ENCODE measurements at regions not wholly inside any gene's neighbourhood (a gene's known extent, or its start where the extent isn't known, plus 50 kb on each side); places are given as distances from the start of the nearest gene placed in this dataset.

DNA sequence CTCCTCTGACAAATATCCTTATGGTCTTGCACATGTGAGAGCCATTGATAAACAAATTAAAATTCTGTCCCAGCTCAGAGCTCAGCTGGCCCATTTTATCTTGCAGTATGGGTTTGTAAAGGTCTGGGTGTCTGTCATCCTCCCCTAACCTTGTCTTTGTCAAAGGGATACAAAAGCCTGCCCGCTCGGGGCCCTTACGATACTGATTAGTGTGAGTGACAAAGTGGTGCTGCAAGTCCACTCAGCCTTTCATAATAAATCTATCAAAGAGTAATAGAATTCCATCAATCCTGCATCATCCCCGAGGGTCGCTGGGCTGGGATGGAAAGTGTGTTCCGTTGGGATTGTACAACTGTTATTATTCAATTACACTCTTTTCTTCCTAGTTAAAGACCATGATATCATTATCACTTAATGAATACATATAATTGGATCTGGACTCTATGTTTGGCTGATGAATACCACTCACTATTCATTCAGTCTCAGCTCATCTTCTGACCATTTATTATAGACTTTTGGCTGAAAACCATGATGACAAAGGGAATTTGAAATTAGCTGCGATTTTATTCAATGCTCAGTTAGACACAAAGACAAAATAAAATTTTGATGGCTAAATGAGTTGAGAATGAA, 122.5 kb upstream of the FOXD3 start (continued):
- TF ChIP-seq, protein P1, sequence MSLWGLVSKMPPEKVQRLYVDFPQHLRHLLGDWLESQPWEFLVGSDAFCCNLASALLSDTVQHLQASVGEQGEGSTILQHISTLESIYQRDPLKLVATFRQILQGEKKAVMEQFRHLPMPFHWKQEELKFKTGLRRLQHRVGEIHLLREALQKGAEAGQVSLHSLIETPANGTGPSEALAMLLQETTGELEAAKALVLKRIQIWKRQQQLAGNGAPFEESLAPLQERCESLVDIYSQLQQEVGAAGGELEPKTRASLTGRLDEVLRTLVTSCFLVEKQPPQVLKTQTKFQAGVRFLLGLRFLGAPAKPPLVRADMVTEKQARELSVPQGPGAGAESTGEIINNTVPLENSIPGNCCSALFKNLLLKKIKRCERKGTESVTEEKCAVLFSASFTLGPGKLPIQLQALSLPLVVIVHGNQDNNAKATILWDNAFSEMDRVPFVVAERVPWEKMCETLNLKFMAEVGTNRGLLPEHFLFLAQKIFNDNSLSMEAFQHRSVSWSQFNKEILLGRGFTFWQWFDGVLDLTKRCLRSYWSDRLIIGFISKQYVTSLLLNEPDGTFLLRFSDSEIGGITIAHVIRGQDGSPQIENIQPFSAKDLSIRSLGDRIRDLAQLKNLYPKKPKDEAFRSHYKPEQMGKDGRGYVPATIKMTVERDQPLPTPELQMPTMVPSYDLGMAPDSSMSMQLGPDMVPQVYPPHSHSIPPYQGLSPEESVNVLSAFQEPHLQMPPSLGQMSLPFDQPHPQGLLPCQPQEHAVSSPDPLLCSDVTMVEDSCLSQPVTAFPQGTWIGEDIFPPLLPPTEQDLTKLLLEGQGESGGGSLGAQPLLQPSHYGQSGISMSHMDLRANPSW (CRISPR knock-in tag; IDR thresholded peaks at IDR 0.05), result no peak
- TF ChIP-seq SIN3A (IDR thresholded peaks at IDR 0.05; ENCODE audit: borderline replicate concordance in 2 of 2, control insufficient read depth in 1 of 2, low read depth in 2 of 2, low read length in 2 of 2) (no peak), ZNF561 (CRISPR knock-in tag; conservative IDR thresholded peaks at IDR 0.05) (no peak), ZC3H11A (IDR thresholded peaks at IDR 0.05; ENCODE audit: low read depth, low read length) (no peak)
- TF ChIP-seq, protein P2, sequence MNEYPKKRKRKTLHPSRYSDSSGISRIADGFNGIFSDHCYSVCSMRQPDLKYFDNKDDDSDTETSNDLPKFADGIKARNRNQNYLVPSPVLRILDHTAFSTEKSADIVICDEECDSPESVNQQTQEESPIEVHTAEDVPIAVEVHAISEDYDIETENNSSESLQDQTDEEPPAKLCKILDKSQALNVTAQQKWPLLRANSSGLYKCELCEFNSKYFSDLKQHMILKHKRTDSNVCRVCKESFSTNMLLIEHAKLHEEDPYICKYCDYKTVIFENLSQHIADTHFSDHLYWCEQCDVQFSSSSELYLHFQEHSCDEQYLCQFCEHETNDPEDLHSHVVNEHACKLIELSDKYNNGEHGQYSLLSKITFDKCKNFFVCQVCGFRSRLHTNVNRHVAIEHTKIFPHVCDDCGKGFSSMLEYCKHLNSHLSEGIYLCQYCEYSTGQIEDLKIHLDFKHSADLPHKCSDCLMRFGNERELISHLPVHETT (CRISPR knock-in tag; conservative IDR thresholded peaks at IDR 0.05 in 1 of 2, IDR thresholded peaks at IDR 0.05 in 1 of 2), result no peak

DNA sequence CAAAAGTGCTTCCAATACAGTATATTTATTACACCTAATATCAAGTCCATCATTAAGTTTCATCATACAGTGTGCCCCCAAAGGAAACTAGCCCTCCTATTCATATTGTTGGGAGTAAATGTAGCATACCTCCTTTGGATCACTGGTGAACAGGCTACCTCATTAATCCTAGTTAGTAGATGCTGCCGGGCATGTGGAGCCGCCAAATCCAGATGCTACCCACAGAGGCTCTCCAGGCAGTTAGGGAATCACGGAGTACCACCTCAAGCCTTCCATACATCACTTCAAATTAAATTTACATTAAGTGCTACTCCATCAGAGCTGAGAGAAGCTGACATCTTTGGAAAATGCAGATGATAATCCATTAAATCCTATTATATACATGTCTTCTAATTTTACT, 121.7 kb upstream of the FOXD3 start:
- in situ Hi-C loops (cut with MboI) (no loop called here), intact Hi-C loops (cut with micrococcal nuclease) (no loop called here)
- Histone ChIP-seq H3K9ac (ENCODE audit: insufficient read depth in 1 of 2, low read depth in 2 of 2, low read length in 2 of 2) (no peak overlapping the region), H3K9me3 (replicated peaks; ENCODE audit: control insufficient read depth, insufficient read depth, low read depth, low read length) (no peaks in the 10 kb centered on the region), H3K4me2 (ENCODE audit: insufficient read depth, low read length) (no peak overlapping the region), H4K20me1 (replicated peaks; ENCODE audit: control insufficient read depth, insufficient read depth, low read length) (no peaks in the 10 kb centered on the region), H2AFZ (ENCODE audit: low read depth, low read length) (no peak overlapping the region), H3K27me3 (ENCODE audit: control insufficient read depth in 2 of 2, insufficient read depth in 2 of 2, low read length in 2 of 2) (peaks cover 2 to 9% of the 10 kb centered on the region in 2 experiments; a peak in 1 of 5 replicates), H3K9me1 (ENCODE audit: control insufficient read depth, insufficient read depth, low read length) (no peaks in the 10 kb centered on the region), H3K36me3 (ENCODE audit: control insufficient read depth, insufficient read depth, low read length) (no peaks in the 10 kb centered on the region), H3K79me2 (ENCODE audit: control insufficient read depth, insufficient read depth, low read length) (no peaks in the 10 kb centered on the region), H3K27ac (ENCODE audit: extremely low read depth, low read depth, low read length) (no peak overlapping the region), H3K4me1 (replicated peaks in 1 of 2; ENCODE audit: control insufficient read depth in 2 of 2, insufficient read depth in 2 of 2, low read length in 2 of 2) (no peaks in the 10 kb centered on the region), H3K4me3 (no peak overlapping the region)
- BruUV-seq (replicated peaks), result no TSS peak
- WGBS (ENCODE audit: insufficient coverage, low coverage, missing lambda C conversion rate), result 4% methylated on average over 3 of the region's 3 CpGs
- DNase-seq (ENCODE audit: extremely low read depth in 1 of 4, low spot score in 3 of 4) (no peak), FAIRE-seq (no peak), ATAC-seq (no peak)
- ChIA-PET POLR2A (no interaction called here), CTCF (ENCODE audit: low intra/inter-chr PET ratio) (interaction anchor here (0.5 kb wide), 1 partner anchor 87 kb away, joined by 3 read pairs; no protein-coding TSS in a partner anchor)
- TF ChIP-seq, protein P3, sequence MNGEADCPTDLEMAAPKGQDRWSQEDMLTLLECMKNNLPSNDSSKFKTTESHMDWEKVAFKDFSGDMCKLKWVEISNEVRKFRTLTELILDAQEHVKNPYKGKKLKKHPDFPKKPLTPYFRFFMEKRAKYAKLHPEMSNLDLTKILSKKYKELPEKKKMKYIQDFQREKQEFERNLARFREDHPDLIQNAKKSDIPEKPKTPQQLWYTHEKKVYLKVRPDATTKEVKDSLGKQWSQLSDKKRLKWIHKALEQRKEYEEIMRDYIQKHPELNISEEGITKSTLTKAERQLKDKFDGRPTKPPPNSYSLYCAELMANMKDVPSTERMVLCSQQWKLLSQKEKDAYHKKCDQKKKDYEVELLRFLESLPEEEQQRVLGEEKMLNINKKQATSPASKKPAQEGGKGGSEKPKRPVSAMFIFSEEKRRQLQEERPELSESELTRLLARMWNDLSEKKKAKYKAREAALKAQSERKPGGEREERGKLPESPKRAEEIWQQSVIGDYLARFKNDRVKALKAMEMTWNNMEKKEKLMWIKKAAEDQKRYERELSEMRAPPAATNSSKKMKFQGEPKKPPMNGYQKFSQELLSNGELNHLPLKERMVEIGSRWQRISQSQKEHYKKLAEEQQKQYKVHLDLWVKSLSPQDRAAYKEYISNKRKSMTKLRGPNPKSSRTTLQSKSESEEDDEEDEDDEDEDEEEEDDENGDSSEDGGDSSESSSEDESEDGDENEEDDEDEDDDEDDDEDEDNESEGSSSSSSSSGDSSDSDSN (IDR thresholded peaks at IDR 0.05; ENCODE audit: borderline replicate concordance in 1 of 2, low read depth in 2 of 2, low read length in 2 of 2), result no peak
- TF ChIP-seq, protein P4, sequence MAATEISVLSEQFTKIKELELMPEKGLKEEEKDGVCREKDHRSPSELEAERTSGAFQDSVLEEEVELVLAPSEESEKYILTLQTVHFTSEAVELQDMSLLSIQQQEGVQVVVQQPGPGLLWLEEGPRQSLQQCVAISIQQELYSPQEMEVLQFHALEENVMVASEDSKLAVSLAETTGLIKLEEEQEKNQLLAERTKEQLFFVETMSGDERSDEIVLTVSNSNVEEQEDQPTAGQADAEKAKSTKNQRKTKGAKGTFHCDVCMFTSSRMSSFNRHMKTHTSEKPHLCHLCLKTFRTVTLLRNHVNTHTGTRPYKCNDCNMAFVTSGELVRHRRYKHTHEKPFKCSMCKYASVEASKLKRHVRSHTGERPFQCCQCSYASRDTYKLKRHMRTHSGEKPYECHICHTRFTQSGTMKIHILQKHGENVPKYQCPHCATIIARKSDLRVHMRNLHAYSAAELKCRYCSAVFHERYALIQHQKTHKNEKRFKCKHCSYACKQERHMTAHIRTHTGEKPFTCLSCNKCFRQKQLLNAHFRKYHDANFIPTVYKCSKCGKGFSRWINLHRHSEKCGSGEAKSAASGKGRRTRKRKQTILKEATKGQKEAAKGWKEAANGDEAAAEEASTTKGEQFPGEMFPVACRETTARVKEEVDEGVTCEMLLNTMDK (IDR thresholded peaks at IDR 0.05; ENCODE audit: borderline replicate concordance, insufficient read depth, low read depth, low read length, poor library complexity, severe bottlenecking), result no peak

Measured in K562 (cell line).